ENCODE measurements at regions not wholly inside any gene's neighbourhood (a gene's known extent, or its start where the extent isn't known, plus 50 kb on each side); places are given as distances from the start of the nearest gene placed in this dataset.

GRCh38 chr3:118036215-118036614 is 998.4 kb downstream of the IGSF11 start:
- Histone ChIP-seq H3K4me1 (replicated peaks in 1 of 2) (no peaks in the 10 kb centered on the region), H3K27ac (no peak overlapping the region), H3K27me3 (no peaks in the 10 kb centered on the region), H3K4me3 (no peak overlapping the region), H3K36me3 (replicated peaks in 1 of 2) (no peaks in the 10 kb centered on the region), H3K9me3 (replicated peaks in 1 of 3) (peaks cover 0 to 8% (median 0%) of the 10 kb centered on the region in 3 donors)
- no peak for DNase-seq
- TF ChIP-seq, protein P1, sequence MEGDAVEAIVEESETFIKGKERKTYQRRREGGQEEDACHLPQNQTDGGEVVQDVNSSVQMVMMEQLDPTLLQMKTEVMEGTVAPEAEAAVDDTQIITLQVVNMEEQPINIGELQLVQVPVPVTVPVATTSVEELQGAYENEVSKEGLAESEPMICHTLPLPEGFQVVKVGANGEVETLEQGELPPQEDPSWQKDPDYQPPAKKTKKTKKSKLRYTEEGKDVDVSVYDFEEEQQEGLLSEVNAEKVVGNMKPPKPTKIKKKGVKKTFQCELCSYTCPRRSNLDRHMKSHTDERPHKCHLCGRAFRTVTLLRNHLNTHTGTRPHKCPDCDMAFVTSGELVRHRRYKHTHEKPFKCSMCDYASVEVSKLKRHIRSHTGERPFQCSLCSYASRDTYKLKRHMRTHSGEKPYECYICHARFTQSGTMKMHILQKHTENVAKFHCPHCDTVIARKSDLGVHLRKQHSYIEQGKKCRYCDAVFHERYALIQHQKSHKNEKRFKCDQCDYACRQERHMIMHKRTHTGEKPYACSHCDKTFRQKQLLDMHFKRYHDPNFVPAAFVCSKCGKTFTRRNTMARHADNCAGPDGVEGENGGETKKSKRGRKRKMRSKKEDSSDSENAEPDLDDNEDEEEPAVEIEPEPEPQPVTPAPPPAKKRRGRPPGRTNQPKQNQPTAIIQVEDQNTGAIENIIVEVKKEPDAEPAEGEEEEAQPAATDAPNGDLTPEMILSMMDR (IDR thresholded peaks at IDR 0.05), result no peak
- TF ChIP-seq POLR2A (IDR thresholded peaks at IDR 0.05), result no peak
- 31 to 46% (median 42%) methylated on average over 1 of the region's 1 CpG for WGBS, 4 donors
- intact Hi-C loops (cut with DNase I), result no loop called here

DNA sequence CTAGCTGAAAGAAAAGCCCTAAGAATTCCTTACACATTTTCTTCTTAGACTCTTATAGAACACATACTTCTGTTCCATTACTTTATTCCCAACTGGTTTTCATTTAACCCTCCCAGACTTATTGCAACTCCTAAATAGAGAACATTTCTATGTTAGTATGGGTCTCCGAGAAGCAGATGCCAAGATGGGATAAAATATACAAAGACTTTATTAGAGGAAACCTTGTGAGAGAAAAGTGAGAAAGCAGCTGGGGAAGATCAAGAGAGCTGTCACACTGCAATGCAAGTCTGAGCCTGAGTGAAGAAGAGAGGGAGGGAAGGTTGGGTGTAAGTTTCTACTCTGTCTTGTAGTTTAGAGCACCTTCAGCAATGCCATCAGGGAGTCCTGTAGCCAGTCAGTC is 979.3 kb downstream of the IGSF11 start:
- DNase-seq, result no peak
- no peaks in the 10 kb centered on the region for H3K27me3 ChIP-seq
- no peak overlapping the region for H3K27ac ChIP-seq
- 0 to 56% (median 0%) methylated on average over 1 of the region's 1 CpG for WGBS, 4 donors
- TF ChIP-seq, protein P1 (IDR thresholded peaks at IDR 0.05), result no peak
- H3K36me3 ChIP-seq (replicated peaks in 1 of 2), result no peaks in the 10 kb centered on the region
- no peaks in the 10 kb centered on the region for H3K4me1 ChIP-seq (replicated peaks in 1 of 2)
- intact Hi-C loops (cut with DNase I), result no loop called here
- no peak overlapping the region for H3K4me3 ChIP-seq
- H3K9me3 ChIP-seq (replicated peaks in 1 of 3), result peaks cover 0 to 7% (median 0%) of the 10 kb centered on the region in 3 donors

- 47 to 66% (median 58%) methylated on average over 1 of the region's 1 CpG for WGBS, 4 donors
- intact Hi-C loops (cut with DNase I), result no loop called here
- Histone ChIP-seq H3K9me3 (replicated peaks in 1 of 3) (no peaks in the 10 kb centered on the region), H3K36me3 (replicated peaks in 1 of 2) (no peaks in the 10 kb centered on the region), H3K27ac (no peak overlapping the region), H3K4me3 (no peak overlapping the region), H3K4me1 (replicated peaks in 1 of 2) (no peaks in the 10 kb centered on the region), H3K27me3 (no peaks in the 10 kb centered on the region)
- no peak for DNase-seq
- no peak for TF ChIP-seq POLR2A (IDR thresholded peaks at IDR 0.05)
- TF ChIP-seq, protein P1 (IDR thresholded peaks at IDR 0.05), result no peak
These were observed 977.6 kb downstream of the IGSF11 start for GRCh38 chr3:118057086-118057485.

DNA sequence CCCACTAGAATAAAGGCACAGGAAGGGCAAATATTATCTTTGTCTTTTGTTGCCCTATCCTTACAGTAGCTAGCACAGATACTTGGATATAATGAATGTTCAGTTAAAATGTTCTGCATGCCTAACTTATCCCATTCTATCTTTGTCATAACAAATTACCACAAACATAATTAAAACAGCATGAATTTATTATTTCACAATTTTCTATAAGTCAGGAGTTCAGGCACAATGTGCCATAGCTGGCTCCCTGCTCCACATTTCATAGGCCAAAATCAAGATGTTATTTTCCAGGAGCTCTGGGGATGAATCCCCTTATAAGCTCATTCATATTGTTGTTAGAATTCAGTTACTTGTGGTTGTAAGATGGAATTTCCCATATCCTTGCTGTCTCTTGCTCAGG is 975.5 kb downstream of the IGSF11 start:
- Histone ChIP-seq H3K4me3 (no peak overlapping the region), H3K27ac (no peak overlapping the region), H3K9me3 (replicated peaks in 1 of 3) (no peaks in the 10 kb centered on the region), H3K27me3 (no peaks in the 10 kb centered on the region), H3K36me3 (replicated peaks in 1 of 2) (no peaks in the 10 kb centered on the region), H3K4me1 (replicated peaks in 1 of 2) (no peaks in the 10 kb centered on the region)
- DNase-seq, result no peak
- intact Hi-C loops (cut with DNase I), result no loop called here
- TF ChIP-seq POLR2A (IDR thresholded peaks at IDR 0.05), result no peak
- TF ChIP-seq, protein P1 (IDR thresholded peaks at IDR 0.05), result no peak

Measured in adrenal gland (tissue), 9 donors.